GM18520 (cell line): ENCODE measurements at regions not wholly inside any gene's neighbourhood (a gene's known extent, or its start where the extent isn't known, plus 50 kb on each side); places are given as distances from the start of the nearest gene placed in this dataset.
"Not testable (repeated sequence)": the region's sequence is repeated elsewhere in the genome, so short reads cannot be mapped to it uniquely, and the experiment has no call there.

Source experiments
- ATAC-seq: cut with Tn5 transposase; IDR thresholded peaks from one replicate; pipeline ENCODE4 v1.9.1; 2021; ENCODE audit not compliant: unreplicated experiment

- ATAC-seq: no peak
Observed at GRCh38 chr4:27916452-27917184, 1056.0 kb downstream of the STIM2 start.

- no peak for ATAC-seq
Observed at GRCh38 chr4:27917381-27917780, 1056.7 kb downstream of the STIM2 start.

GRCh38 chr4:27921231-27921630 lies 1060.6 kb downstream of the STIM2 start:
- no peak for ATAC-seq

GRCh38 chr4:27928761-27929540 lies 1068.3 kb downstream of the STIM2 start:
- ATAC-seq: no peak

GRCh38 chr4:27930291-27930690 lies 1069.7 kb downstream of the STIM2 start:
- ATAC-seq: no peak

GRCh38 chr4:27930976-27931375 lies 1070.3 kb downstream of the STIM2 start:
- ATAC-seq: no peak

- ATAC-seq: no peak
Observed at GRCh38 chr4:27931584-27931983, 1070.9 kb downstream of the STIM2 start.

- ATAC-seq: no peak
Observed at GRCh38 chr4:27934871-27935270, 1074.2 kb downstream of the STIM2 start.

- ATAC-seq: no peak
Observed at GRCh38 chr4:27946799-27947198, 1086.2 kb downstream of the STIM2 start.

GRCh38 chr4:27947302-27947701 lies 1086.7 kb downstream of the STIM2 start:
- no peak for ATAC-seq

- no peak for ATAC-seq
Observed at GRCh38 chr4:27964095-27964494, 1103.5 kb downstream of the STIM2 start.

- ATAC-seq: no peak
Observed at GRCh38 chr4:27966664-27967063, 1106.0 kb downstream of the STIM2 start.

- ATAC-seq: no peak
Observed at GRCh38 chr4:27973056-27973455, 1112.4 kb downstream of the STIM2 start.

GRCh38 chr4:27973700-27974099 lies 1113.1 kb downstream of the STIM2 start:
- no peak for ATAC-seq

GRCh38 chr4:27974339-27974738 lies 1113.7 kb downstream of the STIM2 start:
- ATAC-seq: no peak

- not testable (repeated sequence) for ATAC-seq
Observed at GRCh38 chr4:27974881-27975280, 1114.2 kb downstream of the STIM2 start.

GRCh38 chr4:27978427-27979109 lies 1117.9 kb downstream of the STIM2 start:
- not testable (repeated sequence) for ATAC-seq

- ATAC-seq: no peak
Observed at GRCh38 chr4:27985522-27985921, 1124.9 kb downstream of the STIM2 start.

- ATAC-seq: no peak
Observed at GRCh38 chr4:27986476-27986875, 1125.8 kb downstream of the STIM2 start.

- no peak for ATAC-seq
Observed at GRCh38 chr4:28001698-28002097, 1141.1 kb downstream of the STIM2 start.

GRCh38 chr4:28004520-28004919 lies 1143.9 kb downstream of the STIM2 start:
- no peak for ATAC-seq

- no peak for ATAC-seq
Observed at GRCh38 chr4:28006021-28006420, 1145.4 kb downstream of the STIM2 start.
